Keratinocyte (primary cell): ENCODE measurements at regions not wholly inside any gene's neighbourhood (a gene's known extent, or its start where the extent isn't known, plus 50 kb on each side); places are given as distances from the start of the nearest gene placed in this dataset.

Source experiments
- EZH2 ChIP-seq: IDR thresholded peaks from one replicate; pipeline ENCODE4 v1.6.1; 2012; ENCODE audit warnings: inconsistent platforms, mild to moderate bottlenecking, low read length, moderate library complexity
- TF ChIP-seq, protein P1 (sequence below), 3 experiments: IDR thresholded peaks in 1 of 3; conservative IDR thresholded peaks in 1 of 3; optimal IDR thresholded peaks in 1 of 3; 2 replicates in 2 of 3; 3 replicates in 1 of 3; pipeline versions ENCODE3 to v1.5.1; 2011; ENCODE audit warnings: low read length in 3 of 3, mild to moderate bottlenecking in 3 of 3, moderate library complexity in 2 of 3, control low read depth in 1 of 3, inconsistent platforms in 1 of 3; ENCODE audit not compliant: insufficient read depth in 2 of 3; ENCODE audit errors: extremely low read depth in 1 of 3

DNA sequence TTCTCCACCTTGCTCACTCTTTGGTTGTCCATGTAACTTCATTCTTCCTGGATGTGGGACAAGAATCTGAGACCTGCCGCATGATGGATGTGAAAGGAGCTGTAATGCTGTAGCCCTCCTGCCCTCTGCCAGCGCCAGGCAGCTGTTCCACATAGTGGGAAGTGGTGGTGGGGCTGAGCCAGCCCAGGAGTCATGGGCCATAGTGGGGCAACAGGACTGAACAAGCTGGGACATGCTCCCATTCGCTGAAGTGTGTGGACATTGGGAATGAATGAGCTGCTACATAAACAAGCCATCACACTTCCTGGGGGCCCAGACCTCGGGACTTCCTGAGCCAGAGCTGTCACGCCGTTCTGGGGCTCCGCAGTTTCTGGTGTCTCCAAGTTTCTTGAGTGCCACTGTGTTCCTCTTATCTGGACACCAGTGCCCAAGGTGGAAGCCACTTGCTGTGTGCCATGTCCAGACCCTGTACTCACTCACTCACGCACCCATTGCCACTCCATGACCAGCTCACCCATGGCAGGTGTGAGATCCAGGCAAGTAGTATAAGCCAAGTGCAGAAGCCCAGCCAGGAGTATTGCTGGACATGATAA, 624.3 kb upstream of the EPHA6 start:
- TF ChIP-seq, protein P1, sequence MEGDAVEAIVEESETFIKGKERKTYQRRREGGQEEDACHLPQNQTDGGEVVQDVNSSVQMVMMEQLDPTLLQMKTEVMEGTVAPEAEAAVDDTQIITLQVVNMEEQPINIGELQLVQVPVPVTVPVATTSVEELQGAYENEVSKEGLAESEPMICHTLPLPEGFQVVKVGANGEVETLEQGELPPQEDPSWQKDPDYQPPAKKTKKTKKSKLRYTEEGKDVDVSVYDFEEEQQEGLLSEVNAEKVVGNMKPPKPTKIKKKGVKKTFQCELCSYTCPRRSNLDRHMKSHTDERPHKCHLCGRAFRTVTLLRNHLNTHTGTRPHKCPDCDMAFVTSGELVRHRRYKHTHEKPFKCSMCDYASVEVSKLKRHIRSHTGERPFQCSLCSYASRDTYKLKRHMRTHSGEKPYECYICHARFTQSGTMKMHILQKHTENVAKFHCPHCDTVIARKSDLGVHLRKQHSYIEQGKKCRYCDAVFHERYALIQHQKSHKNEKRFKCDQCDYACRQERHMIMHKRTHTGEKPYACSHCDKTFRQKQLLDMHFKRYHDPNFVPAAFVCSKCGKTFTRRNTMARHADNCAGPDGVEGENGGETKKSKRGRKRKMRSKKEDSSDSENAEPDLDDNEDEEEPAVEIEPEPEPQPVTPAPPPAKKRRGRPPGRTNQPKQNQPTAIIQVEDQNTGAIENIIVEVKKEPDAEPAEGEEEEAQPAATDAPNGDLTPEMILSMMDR (optimal IDR thresholded peaks at IDR 0.05 in 1 of 3, IDR thresholded peaks at IDR 0.05 in 1 of 3, conservative IDR thresholded peaks at IDR 0.05 in 1 of 3; ENCODE audit: extremely low read depth in 1 of 3, insufficient read depth in 2 of 3, low read length in 3 of 3) = no peak
- no peak for TF ChIP-seq EZH2
